HG03095 (cell line): ENCODE measurements at regions not wholly inside any gene's neighbourhood (a gene's known extent, or its start where the extent isn't known, plus 50 kb on each side); places are given as distances from the start of the nearest gene placed in this dataset.

Source experiments
- ATAC-seq: cut with Tn5 transposase; IDR thresholded peaks from one replicate; pipeline ENCODE4 v1.9.1; 2021; ENCODE audit warnings: moderate library complexity; ENCODE audit not compliant: unreplicated experiment

GRCh38 chr6:21375151-21376116, 218.1 kb upstream of the SOX4 start:
- no peak for ATAC-seq

GRCh38 chr6:21377356-21377755, 216.2 kb upstream of the SOX4 start:
- no peak for ATAC-seq

- no peak for ATAC-seq
Observed at GRCh38 chr6:21381331-21381963, 212.1 kb upstream of the SOX4 start.

- ATAC-seq: no peak
Observed at GRCh38 chr6:21382821-21383449, 210.6 kb upstream of the SOX4 start.

- no peak for ATAC-seq
Observed at GRCh38 chr6:21383450-21384085, 210.0 kb upstream of the SOX4 start.

- no peak for ATAC-seq
Observed at GRCh38 chr6:21384216-21384615, 209.3 kb upstream of the SOX4 start.

- ATAC-seq: no peak
Observed at GRCh38 chr6:21386744-21387143, 206.8 kb upstream of the SOX4 start.

GRCh38 chr6:21390532-21391213, 202.9 kb upstream of the SOX4 start:
- ATAC-seq: no peak

- no peak for ATAC-seq
Observed at GRCh38 chr6:21392177-21392576, 201.4 kb upstream of the SOX4 start.

- no peak for ATAC-seq
Observed at GRCh38 chr6:21393441-21394165, 199.9 kb upstream of the SOX4 start.

- no peak for ATAC-seq
Observed at GRCh38 chr6:21395121-21395520, 198.4 kb upstream of the SOX4 start.

- no peak for ATAC-seq
Observed at GRCh38 chr6:21396313-21396712, 197.2 kb upstream of the SOX4 start.

- ATAC-seq: no peak
Observed at GRCh38 chr6:21398741-21399325, 194.7 kb upstream of the SOX4 start.

- peak; percentile 61 for ATAC-seq
Observed at GRCh38 chr6:21402368-21402767, 191.2 kb upstream of the SOX4 start.

GRCh38 chr6:21404577-21404976, 189.0 kb upstream of the SOX4 start:
- ATAC-seq: peak; percentile 57

- ATAC-seq: no peak
Observed at GRCh38 chr6:21406316-21406715, 187.2 kb upstream of the SOX4 start.

- no peak for ATAC-seq
Observed at GRCh38 chr6:21409231-21409630, 184.3 kb upstream of the SOX4 start.

GRCh38 chr6:21413428-21413827, 180.1 kb upstream of the SOX4 start:
- ATAC-seq: no peak

GRCh38 chr6:21414065-21414464, 179.5 kb upstream of the SOX4 start:
- no peak for ATAC-seq
